CD4-positive, alpha-beta T cell treated with Interferon alpha-2 for 1 hour (primary cell): ENCODE measurements at regions not wholly inside any gene's neighbourhood (a gene's known extent, or its start where the extent isn't known, plus 50 kb on each side); places are given as distances from the start of the nearest gene placed in this dataset.
"Not testable (repeated sequence)": the region's sequence is repeated elsewhere in the genome, so short reads cannot be mapped to it uniquely, and the experiment has no call there.

Experiments used
- DNase-seq, 2 donors: peaks; one replicate each; pipeline ENCODE4 v3.0.0-alpha.2; 2020 to 2022

- no peak for DNase-seq
Observed at GRCh38 chr9:71268871-71269635, 147.6 kb upstream of the TRPM3 start.

- DNase-seq: no peak
Observed at GRCh38 chr9:71263451-71263850, 142.0 kb upstream of the TRPM3 start.

GRCh38 chr9:71260419-71260818 is 139.0 kb upstream of the TRPM3 start:
- DNase-seq: not testable (repeated sequence)

GRCh38 chr9:71254592-71255277 is 133.3 kb upstream of the TRPM3 start:
- no peak for DNase-seq

GRCh38 chr9:71253011-71253410 is 131.6 kb upstream of the TRPM3 start:
- no peak for DNase-seq

GRCh38 chr9:71250581-71250980 is 129.2 kb upstream of the TRPM3 start:
- no peak for DNase-seq

GRCh38 chr9:71249729-71250317 is 128.4 kb upstream of the TRPM3 start:
- peak in 1 of 2 donors; percentile 11 for DNase-seq

- DNase-seq: no peak
Observed at GRCh38 chr9:71245651-71246050, 124.2 kb upstream of the TRPM3 start.

- DNase-seq: no peak
Observed at GRCh38 chr9:71243951-71244350, 122.5 kb upstream of the TRPM3 start.

GRCh38 chr9:71242081-71242480 is 120.7 kb upstream of the TRPM3 start:
- DNase-seq: no peak

GRCh38 chr9:71237051-71237450 is 115.6 kb upstream of the TRPM3 start:
- no peak for DNase-seq

- DNase-seq: no peak
Observed at GRCh38 chr9:71233646-71234045, 112.2 kb upstream of the TRPM3 start.

- DNase-seq: no peak
Observed at GRCh38 chr9:71223953-71224538, 102.6 kb upstream of the TRPM3 start.

- no peak for DNase-seq
Observed at GRCh38 chr9:71218774-71219173, 97.4 kb upstream of the TRPM3 start.

- DNase-seq: no peak
Observed at GRCh38 chr9:71213633-71214032, 92.2 kb upstream of the TRPM3 start.

GRCh38 chr9:71210326-71210725 is 88.9 kb upstream of the TRPM3 start:
- no peak for DNase-seq

GRCh38 chr9:71209890-71210289 is 88.5 kb upstream of the TRPM3 start:
- no peak for DNase-seq

GRCh38 chr9:71202931-71203330 is 81.5 kb upstream of the TRPM3 start:
- no peak for DNase-seq

- no peak for DNase-seq
Observed at GRCh38 chr9:71191708-71192107, 70.3 kb upstream of the TRPM3 start.

- DNase-seq: no peak
Observed at GRCh38 chr9:71183251-71183650, 61.8 kb upstream of the TRPM3 start.

GRCh38 chr9:71179183-71179582 is 57.8 kb upstream of the TRPM3 start:
- DNase-seq: no peak

GRCh38 chr9:71177901-71178300 is 56.5 kb upstream of the TRPM3 start:
- no peak for DNase-seq

- DNase-seq: no peak
Observed at GRCh38 chr9:71171517-71171916, 50.1 kb upstream of the TRPM3 start.
